Mesenchymal stem cell (in vitro differentiated cells and primary cell): ENCODE measurements at regions not wholly inside any gene's neighbourhood (a gene's known extent, or its start where the extent isn't known, plus 50 kb on each side); places are given as distances from the start of the nearest gene placed in this dataset.

ENCODE experiments used
- DNase-seq: peaks from one replicate; pipeline ENCODE4 v3.0.0-alpha.2; 2013
- H2AFZ ChIP-seq: one replicate; pipeline ENCODE4 v1.6.1; 2013; ENCODE audit warnings: low read depth, mild to moderate bottlenecking, control low read depth, inconsistent platforms, low read length, moderate library complexity
- H2AK5ac ChIP-seq: 2 replicates; pipeline ENCODE4 v1.6.1; 2013; ENCODE audit warnings: low read length, moderate library complexity, mild to moderate bottlenecking, inconsistent platforms; ENCODE audit not compliant: severe bottlenecking
- H2BK120ac ChIP-seq: one replicate; pipeline ENCODE4 v1.6.1; 2013; ENCODE audit warnings: low read depth, mild to moderate bottlenecking, inconsistent platforms, low read length, moderate library complexity
- H2BK12ac ChIP-seq, 2 experiments: one replicate each; pipeline ENCODE4 v1.6.1; 2013; ENCODE audit warnings: inconsistent platforms in 2 of 2, low read length in 2 of 2, mild to moderate bottlenecking in 2 of 2, moderate library complexity in 2 of 2, control low read depth in 1 of 2
- H2BK15ac ChIP-seq: one replicate; pipeline ENCODE4 v1.6.1; 2013; ENCODE audit warnings: mild to moderate bottlenecking, low read depth, inconsistent platforms; ENCODE audit not compliant: poor library complexity, severe bottlenecking
- H2BK5ac ChIP-seq: 2 replicates; pipeline ENCODE4 v1.6.1; 2013; ENCODE audit warnings: low read depth, mild to moderate bottlenecking, low read length, control low read depth, inconsistent platforms; ENCODE audit not compliant: poor library complexity, severe bottlenecking
- H3K14ac ChIP-seq, 2 experiments: one replicate each; pipeline ENCODE4 v1.6.1; 2013; ENCODE audit warnings: inconsistent platforms in 2 of 2, low read length in 2 of 2, control low read depth in 1 of 2, mild to moderate bottlenecking in 1 of 2, moderate library complexity in 1 of 2
- H3K18ac ChIP-seq, 2 experiments: one replicate each; pipeline ENCODE4 v1.6.1; 2013; ENCODE audit warnings: inconsistent platforms in 2 of 2, low read length in 2 of 2, control low read depth in 1 of 2, low read depth in 1 of 2, mild to moderate bottlenecking in 1 of 2
- H3K23ac ChIP-seq, 2 experiments: one replicate each; pipeline ENCODE4 v1.6.1; 2013; ENCODE audit warnings: inconsistent platforms in 2 of 2, low read length in 2 of 2, mild to moderate bottlenecking in 2 of 2, moderate library complexity in 2 of 2, control low read depth in 1 of 2
- H3K27ac ChIP-seq: 2 replicates; pipeline ENCODE4 v1.5.1; 2013; ENCODE audit warnings: mild to moderate bottlenecking, moderate library complexity, low read length, control low read depth, inconsistent platforms; ENCODE audit not compliant: poor library complexity, severe bottlenecking
- H3K27me3 ChIP-seq, 2 experiments: 2 replicates each; pipeline versions ENCODE4 v1.6.1 to v1.7.0; 2013; ENCODE audit warnings: low read length in 2 of 2, mild to moderate bottlenecking in 2 of 2, moderate library complexity in 2 of 2, control low read depth in 1 of 2, inconsistent platforms in 1 of 2; ENCODE audit not compliant: control insufficient read depth in 1 of 2, insufficient read depth in 1 of 2
- H3K36me3 ChIP-seq, 2 experiments: 2 replicates each; pipeline versions ENCODE4 v1.6.1 to v1.7.0; 2013; ENCODE audit warnings: low read length in 2 of 2, control low read depth in 1 of 2, inconsistent platforms in 1 of 2, low read depth in 1 of 2, mild to moderate bottlenecking in 1 of 2; ENCODE audit not compliant: insufficient read depth in 2 of 2, control insufficient read depth in 1 of 2
- H3K4ac ChIP-seq, 2 experiments: one replicate each; pipeline ENCODE4 v1.6.1; 2013; ENCODE audit warnings: inconsistent platforms in 2 of 2, low read length in 2 of 2, mild to moderate bottlenecking in 2 of 2, moderate library complexity in 2 of 2, control low read depth in 1 of 2, low read depth in 1 of 2
- H3K4me1 ChIP-seq: 2 replicates; pipeline ENCODE4 v1.6.1; 2013; ENCODE audit warnings: low read depth, low read length, control low read depth; ENCODE audit not compliant: control insufficient read depth, insufficient read depth
- H3K4me2 ChIP-seq: 2 replicates; pipeline ENCODE4 v1.6.1; 2013; ENCODE audit warnings: low read length, mild to moderate bottlenecking, inconsistent platforms; ENCODE audit not compliant: poor library complexity, severe bottlenecking
- H3K4me3 ChIP-seq, 2 experiments: 2 replicates each; pipeline versions ENCODE4 v1.5.1 to v1.7.0; 2013; ENCODE audit warnings: low read length in 2 of 2, mild to moderate bottlenecking in 2 of 2, control low read depth in 1 of 2, low read depth in 1 of 2; ENCODE audit not compliant: insufficient read depth in 1 of 2
- H3K79me1 ChIP-seq: replicated peaks from 2 replicates; pipeline ENCODE4 v1.6.1; 2013; ENCODE audit warnings: mild to moderate bottlenecking, control low read depth, low read length, inconsistent platforms; ENCODE audit not compliant: poor library complexity, severe bottlenecking
- H3K9ac ChIP-seq: 2 replicates; pipeline ENCODE4 v1.7.0; 2013; ENCODE audit warnings: mild to moderate bottlenecking, low read length, moderate library complexity
- H3K9me3 ChIP-seq: 2 replicates; pipeline ENCODE4 v1.7.0; 2013; ENCODE audit warnings: mild to moderate bottlenecking, low read length; ENCODE audit not compliant: control insufficient read depth
- H4K8ac ChIP-seq: one replicate; pipeline ENCODE4 v1.6.1; 2013; ENCODE audit warnings: inconsistent platforms, mild to moderate bottlenecking, low read length, moderate library complexity
- H4K91ac ChIP-seq: one replicate; pipeline ENCODE4 v1.6.1; 2013; ENCODE audit warnings: mild to moderate bottlenecking, low read length, inconsistent platforms
- WGBS: methylation state at CpG from one replicate; pipeline ENCODE4 v1.1.7; 2013; ENCODE audit warnings: mixed read lengths; 5-methylcytosine and 5-hydroxymethylcytosine counted together

GRCh38 chr12:118780939-118781338, 200.4 kb upstream of the SRRM4 start:
- Histone ChIP-seq H3K79me1 (no peaks in the 10 kb centered on the region), H2AFZ (no peak overlapping the region), H3K4ac (no peak overlapping the region), H2AK5ac (no peak overlapping the region), H3K4me1 (no peaks in the 10 kb centered on the region), H3K4me3 (no peak overlapping the region), H4K91ac (no peak overlapping the region), H3K27ac (no peak overlapping the region), H2BK12ac (no peak overlapping the region), H3K36me3 (no peaks in the 10 kb centered on the region), H3K9ac (no peak overlapping the region), H4K8ac (no peak overlapping the region), H2BK15ac (no peak overlapping the region), H2BK120ac (no peak overlapping the region), H3K14ac (no peak overlapping the region), H3K18ac (no peak overlapping the region), H3K4me2 (no peak overlapping the region), H2BK5ac (no peak overlapping the region), H3K23ac (no peak overlapping the region), H3K27me3 (no peaks in the 10 kb centered on the region), H3K9me3 (no peaks in the 10 kb centered on the region)
- 64% methylated on average over 4 of the region's 7 CpGs for WGBS
- DNase-seq = no peak

GRCh38 chr12:118781692-118782091, 199.6 kb upstream of the SRRM4 start:
- no peak overlapping the region for H3K18ac ChIP-seq

GRCh38 chr12:118783703-118784102, 197.6 kb upstream of the SRRM4 start:
- Histone ChIP-seq H2BK120ac (no peak overlapping the region), H3K79me1 (no peaks in the 10 kb centered on the region), H4K91ac (no peak overlapping the region), H3K4me3 (no peak overlapping the region), H3K18ac (no peak overlapping the region), H3K9ac (no peak overlapping the region), H3K27me3 (no peaks in the 10 kb centered on the region), H4K8ac (no peak overlapping the region), H3K27ac (no peak overlapping the region), H2BK5ac (no peak overlapping the region), H3K14ac (no peak overlapping the region), H3K4me2 (no peak overlapping the region), H3K4ac (no peak overlapping the region), H2AFZ (no peak overlapping the region), H2BK15ac (no peak overlapping the region), H3K36me3 (no peaks in the 10 kb centered on the region), H2BK12ac (no peak overlapping the region), H3K23ac (no peak overlapping the region), H2AK5ac (no peak overlapping the region), H3K9me3 (no peaks in the 10 kb centered on the region), H3K4me1 (no peaks in the 10 kb centered on the region)
- no peak for DNase-seq
- 66% methylated on average over 2 of the region's 2 CpGs for WGBS

More at GRCh38 chr12:118781692-118782091, 199.6 kb upstream of the SRRM4 start:
- no peak overlapping the region for H3K23ac ChIP-seq
- no peak overlapping the region for H2BK5ac ChIP-seq
- H3K14ac ChIP-seq = no peak overlapping the region
- H4K8ac ChIP-seq = no peak overlapping the region
- no peak overlapping the region for H4K91ac ChIP-seq
- H3K4me2 ChIP-seq = no peak overlapping the region
- H3K36me3 ChIP-seq = no peaks in the 10 kb centered on the region
- no peak overlapping the region for H2BK120ac ChIP-seq
- H2AFZ ChIP-seq = no peak overlapping the region
- DNase-seq = no peak
- H3K79me1 ChIP-seq = no peaks in the 10 kb centered on the region
- no peaks in the 10 kb centered on the region for H3K27me3 ChIP-seq
- no peak overlapping the region for H3K9ac ChIP-seq
- no peak overlapping the region for H3K4me3 ChIP-seq
- H3K9me3 ChIP-seq = no peaks in the 10 kb centered on the region
- H3K27ac ChIP-seq = no peak overlapping the region
- no peak overlapping the region for H2AK5ac ChIP-seq
- H2BK12ac ChIP-seq = no peak overlapping the region
- H2BK15ac ChIP-seq = no peak overlapping the region
- H3K4ac ChIP-seq = no peak overlapping the region
- H3K4me1 ChIP-seq = no peaks in the 10 kb centered on the region
- 53% methylated on average over 3 of the region's 3 CpGs for WGBS

- WGBS = 100% methylated on average over 1 of the region's 1 CpG
- Histone ChIP-seq H3K36me3 (no peaks in the 10 kb centered on the region), H3K79me1 (no peaks in the 10 kb centered on the region), H2BK12ac (no peak overlapping the region), H4K8ac (no peak overlapping the region), H3K27ac (no peak overlapping the region), H3K9ac (no peak overlapping the region), H2BK15ac (no peak overlapping the region), H2AFZ (no peak overlapping the region), H3K18ac (no peak overlapping the region), H2BK120ac (no peak overlapping the region), H4K91ac (no peak overlapping the region), H3K4me1 (no peaks in the 10 kb centered on the region), H2BK5ac (no peak overlapping the region), H2AK5ac (no peak overlapping the region), H3K27me3 (no peaks in the 10 kb centered on the region), H3K4me3 (no peak overlapping the region), H3K4me2 (no peak overlapping the region), H3K4ac (no peak overlapping the region), H3K23ac (no peak overlapping the region), H3K14ac (no peak overlapping the region), H3K9me3 (no peaks in the 10 kb centered on the region)
- no peak for DNase-seq
These were observed 190.8 kb upstream of the SRRM4 start for GRCh38 chr12:118790578-118790977.
